ENCODE measurements at regions not wholly inside any gene's neighbourhood (a gene's known extent, or its start where the extent isn't known, plus 50 kb on each side); places are given as distances from the start of the nearest gene placed in this dataset.
"Not testable (repeated sequence)": the region's sequence is repeated elsewhere in the genome, so short reads cannot be mapped to it uniquely, and the experiment has no call there.

- H2BK15ac ChIP-seq (ENCODE audit: low read length); H3K4me1 ChIP-seq (ENCODE audit: control insufficient read depth in 2 of 2, insufficient read depth in 1 of 2, low read depth in 1 of 2, low read length in 2 of 2); H4K91ac ChIP-seq (ENCODE audit: low read depth, low read length, poor library complexity); H3K23ac ChIP-seq (ENCODE audit: low read depth, low read length, poor library complexity); H3K36me3 ChIP-seq (replicated peaks in 1 of 2; ENCODE audit: control insufficient read depth in 2 of 2, insufficient read depth in 2 of 2, low read length in 2 of 2); H3K4ac ChIP-seq (ENCODE audit: low read length); H2BK12ac ChIP-seq (ENCODE audit: low read length); H2BK5ac ChIP-seq (ENCODE audit: low read length); H2AK5ac ChIP-seq (ENCODE audit: low read depth, low read length); H3K18ac ChIP-seq (ENCODE audit: low read length); H3K4me2 ChIP-seq (ENCODE audit: insufficient read depth, low read length, poor library complexity, severe bottlenecking); H3K27ac ChIP-seq (replicated peaks; ENCODE audit: low read length); H3K79me1 ChIP-seq (ENCODE audit: low read depth, low read length); H2AFZ ChIP-seq (ENCODE audit: low read length); H3K9ac ChIP-seq (ENCODE audit: low read depth, low read length, poor library complexity); H3K14ac ChIP-seq (ENCODE audit: low read length); H2BK120ac ChIP-seq (ENCODE audit: low read depth, low read length); H4K8ac ChIP-seq (ENCODE audit: low read depth, low read length); H3K4me3 ChIP-seq (ENCODE audit: low read length in 2 of 2); H3K9me3 ChIP-seq (replicated peaks in 1 of 2; ENCODE audit: control insufficient read depth in 2 of 2, insufficient read depth in 1 of 2, low read depth in 1 of 2, low read length in 2 of 2); DNase-seq (ENCODE audit: low spot score); H3K27me3 ChIP-seq (ENCODE audit: control insufficient read depth in 3 of 3, insufficient read depth in 3 of 3, low read depth in 1 of 3, low read length in 3 of 3): not testable (repeated sequence)
These were observed 547.3 kb downstream of the TMTC2 start for GRCh38 chr12:83233987-83234386.

- H2AFZ ChIP-seq (ENCODE audit: low read length); H3K18ac ChIP-seq (ENCODE audit: low read length); H3K4me3 ChIP-seq (ENCODE audit: low read length in 2 of 2); DNase-seq (ENCODE audit: low spot score); H3K14ac ChIP-seq (ENCODE audit: low read length); H2BK15ac ChIP-seq (ENCODE audit: low read length); H3K27me3 ChIP-seq (ENCODE audit: control insufficient read depth in 3 of 3, insufficient read depth in 3 of 3, low read depth in 1 of 3, low read length in 3 of 3); H3K9me3 ChIP-seq (replicated peaks in 1 of 2; ENCODE audit: control insufficient read depth in 2 of 2, insufficient read depth in 1 of 2, low read depth in 1 of 2, low read length in 2 of 2); H3K4ac ChIP-seq (ENCODE audit: low read length); H4K91ac ChIP-seq (ENCODE audit: low read depth, low read length, poor library complexity); H4K8ac ChIP-seq (ENCODE audit: low read depth, low read length); H2BK5ac ChIP-seq (ENCODE audit: low read length); H3K23ac ChIP-seq (ENCODE audit: low read depth, low read length, poor library complexity); H3K4me2 ChIP-seq (ENCODE audit: insufficient read depth, low read length, poor library complexity, severe bottlenecking); H3K9ac ChIP-seq (ENCODE audit: low read depth, low read length, poor library complexity); H3K79me1 ChIP-seq (ENCODE audit: low read depth, low read length); H3K4me1 ChIP-seq (ENCODE audit: control insufficient read depth in 2 of 2, insufficient read depth in 1 of 2, low read depth in 1 of 2, low read length in 2 of 2); H3K36me3 ChIP-seq (replicated peaks in 1 of 2; ENCODE audit: control insufficient read depth in 2 of 2, insufficient read depth in 2 of 2, low read length in 2 of 2); H2AK5ac ChIP-seq (ENCODE audit: low read depth, low read length); H3K27ac ChIP-seq (replicated peaks; ENCODE audit: low read length); H2BK12ac ChIP-seq (ENCODE audit: low read length); H2BK120ac ChIP-seq (ENCODE audit: low read depth, low read length): not testable (repeated sequence)
These were observed 540.3 kb downstream of the TMTC2 start for GRCh38 chr12:83226960-83227359.

- no peak overlapping the region for H3K4ac ChIP-seq (ENCODE audit: low read length)
- no peak overlapping the region for H3K23ac ChIP-seq (ENCODE audit: low read depth, low read length, poor library complexity)
- H3K9me3 ChIP-seq (replicated peaks in 1 of 2; ENCODE audit: control insufficient read depth in 2 of 2, insufficient read depth in 1 of 2, low read depth in 1 of 2, low read length in 2 of 2): peaks cover 0 to 5% of the 10 kb centered on the region in 2 donors
- no peak overlapping the region for H4K8ac ChIP-seq (ENCODE audit: low read depth, low read length)
- H3K27me3 ChIP-seq (ENCODE audit: control insufficient read depth in 3 of 3, insufficient read depth in 3 of 3, low read depth in 1 of 3, low read length in 3 of 3): no peaks in the 10 kb centered on the region
- no CpG with 5 or more reads among the region's 3 CpGs for WGBS, 2 donors (ENCODE audit: extremely low coverage in 2 of 2, insufficient read length in 2 of 2, insufficient replicate concordance in 1 of 2)
- H3K27ac ChIP-seq (replicated peaks; ENCODE audit: low read length): no peak overlapping the region
- H2AK5ac ChIP-seq (ENCODE audit: low read depth, low read length): no peak overlapping the region
- H4K91ac ChIP-seq (ENCODE audit: low read depth, low read length, poor library complexity): no peak overlapping the region
- H3K36me3 ChIP-seq (replicated peaks in 1 of 2; ENCODE audit: control insufficient read depth in 2 of 2, insufficient read depth in 2 of 2, low read length in 2 of 2): no peaks in the 10 kb centered on the region
- H3K14ac ChIP-seq (ENCODE audit: low read length): no peak overlapping the region
- no peak overlapping the region for H3K18ac ChIP-seq (ENCODE audit: low read length)
- no peaks in the 10 kb centered on the region for H3K79me1 ChIP-seq (ENCODE audit: low read depth, low read length)
- no peak overlapping the region for H2BK15ac ChIP-seq (ENCODE audit: low read length)
- H2BK120ac ChIP-seq (ENCODE audit: low read depth, low read length): no peak overlapping the region
- H3K4me1 ChIP-seq (ENCODE audit: control insufficient read depth in 2 of 2, insufficient read depth in 1 of 2, low read depth in 1 of 2, low read length in 2 of 2): no peaks in the 10 kb centered on the region
- H2AFZ ChIP-seq (ENCODE audit: low read length): no peak overlapping the region
- no peak overlapping the region for H3K4me3 ChIP-seq (ENCODE audit: low read length in 2 of 2)
- no peak overlapping the region for H3K4me2 ChIP-seq (ENCODE audit: insufficient read depth, low read length, poor library complexity, severe bottlenecking)
- H3K9ac ChIP-seq (ENCODE audit: low read depth, low read length, poor library complexity): no peak overlapping the region
- no peak for DNase-seq (ENCODE audit: low spot score)
- no peak overlapping the region for H2BK5ac ChIP-seq (ENCODE audit: low read length)
- H2BK12ac ChIP-seq (ENCODE audit: low read length): no peak overlapping the region
These were observed 539.1 kb downstream of the TMTC2 start for GRCh38 chr12:83225806-83226205.

- Histone ChIP-seq H2AK5ac (ENCODE audit: low read depth, low read length) (no peak overlapping the region), H2BK120ac (ENCODE audit: low read depth, low read length) (no peak overlapping the region), H3K9ac (ENCODE audit: low read depth, low read length, poor library complexity) (no peak overlapping the region), H3K18ac (ENCODE audit: low read length) (no peak overlapping the region), H3K4ac (ENCODE audit: low read length) (no peak overlapping the region), H2BK5ac (ENCODE audit: low read length) (no peak overlapping the region), H3K4me3 (ENCODE audit: low read length in 2 of 2) (no peak overlapping the region), H3K14ac (ENCODE audit: low read length) (no peak overlapping the region), H4K8ac (ENCODE audit: low read depth, low read length) (no peak overlapping the region), H3K4me1 (ENCODE audit: control insufficient read depth in 2 of 2, insufficient read depth in 1 of 2, low read depth in 1 of 2, low read length in 2 of 2) (no peaks in the 10 kb centered on the region), H3K27me3 (ENCODE audit: control insufficient read depth in 3 of 3, insufficient read depth in 3 of 3, low read depth in 1 of 3, low read length in 3 of 3) (no peaks in the 10 kb centered on the region), H2AFZ (ENCODE audit: low read length) (no peak overlapping the region), H2BK12ac (ENCODE audit: low read length) (no peak overlapping the region), H2BK15ac (ENCODE audit: low read length) (no peak overlapping the region), H3K79me1 (ENCODE audit: low read depth, low read length) (no peaks in the 10 kb centered on the region), H3K4me2 (ENCODE audit: insufficient read depth, low read length, poor library complexity, severe bottlenecking) (no peak overlapping the region), H3K36me3 (replicated peaks in 1 of 2; ENCODE audit: control insufficient read depth in 2 of 2, insufficient read depth in 2 of 2, low read length in 2 of 2) (no peaks in the 10 kb centered on the region), H3K9me3 (replicated peaks in 1 of 2; ENCODE audit: control insufficient read depth in 2 of 2, insufficient read depth in 1 of 2, low read depth in 1 of 2, low read length in 2 of 2) (peaks cover 0 to 5% of the 10 kb centered on the region in 2 donors), H3K23ac (ENCODE audit: low read depth, low read length, poor library complexity) (no peak overlapping the region), H4K91ac (ENCODE audit: low read depth, low read length, poor library complexity) (no peak overlapping the region), H3K27ac (replicated peaks; ENCODE audit: low read length) (no peak overlapping the region)
- no CpG with 5 or more reads among the region's 5 CpGs for WGBS, 2 donors (ENCODE audit: extremely low coverage in 2 of 2, insufficient read length in 2 of 2, insufficient replicate concordance in 1 of 2)
- no peak for DNase-seq (ENCODE audit: low spot score)
These were observed 537.3 kb downstream of the TMTC2 start for GRCh38 chr12:83224012-83224411.

All from neuronal stem cell (in vitro differentiated cells).